ENCODE measurements at regions not wholly inside any gene's neighbourhood (a gene's known extent, or its start where the extent isn't known, plus 50 kb on each side); places are given as distances from the start of the nearest gene placed in this dataset.

DNA sequence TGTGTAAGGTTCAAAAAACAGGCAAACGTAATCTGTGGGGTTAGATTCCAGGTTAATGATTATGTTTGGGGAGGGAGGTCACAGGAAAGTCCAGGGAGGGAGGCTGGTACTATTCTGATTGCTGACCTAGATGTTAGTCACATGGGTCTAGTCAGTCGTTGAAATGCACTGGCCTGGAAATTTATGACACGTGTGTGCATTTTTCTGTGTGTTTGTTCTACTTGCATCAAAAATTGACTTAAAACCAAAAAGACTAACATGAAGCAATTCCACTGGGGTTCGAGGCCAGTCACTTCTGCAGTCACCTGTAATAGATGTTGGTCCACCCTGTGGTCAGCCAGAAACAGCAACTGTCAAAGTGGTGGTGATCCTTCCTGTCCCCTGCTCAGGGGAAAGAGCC is 104.2 kb upstream of the MLN start:
- TF ChIP-seq CTCF (IDR thresholded peaks at IDR 0.05) (no peak), POLR2AphosphoS5 (IDR thresholded peaks at IDR 0.05) (no peak)

Data from upper lobe of left lung (tissue), 4 donors.